Panc1 (cell line): ENCODE measurements at regions not wholly inside any gene's neighbourhood (a gene's known extent, or its start where the extent isn't known, plus 50 kb on each side); places are given as distances from the start of the nearest gene placed in this dataset.

Experiments used
- ATAC-seq: fragments of 200-7000 bp; cut with Tn5 transposase; 2 replicates; pipeline ENCODE4 v1.9.1; 2020; ENCODE audit warnings: mild to moderate bottlenecking, moderate library complexity
- BruUV-seq: library from RNA; stranded (reverse); fragments of 400-500 nt; replicated peaks from 2 replicates; lab custom pipeline; 2021; lab: Mats Ljungman, UMichigan
- CTCF ChIA-PET: fragments of 300-600 bp; sonication (Branson Sonifier 250); formaldehyde crosslinking; loops from one replicate; lab custom pipeline; 2022; ENCODE audit warnings: antibody characterized with exemption; lab: Charles Lee
- POLR2A ChIA-PET: fragments of 300-600 bp; sonication (Branson Sonifier 250); formaldehyde crosslinking; loops from one replicate; lab custom pipeline; 2022; ENCODE audit warnings: antibody characterized with exemption; lab: Charles Lee
- DNase-seq: peaks from one replicate; pipeline ENCODE4 v3.0.0-alpha.2; 2010; ENCODE audit warnings: low read depth, low spot score
- H3K27ac ChIP-seq: 2 replicates; pipeline ENCODE4 v1.5.1; 2011; ENCODE audit warnings: mild to moderate bottlenecking, low read length, inconsistent platforms
- H3K27me3 ChIP-seq: fragments of 200-500 bp; sonication (Bioruptor generic); 2 replicates; pipeline ENCODE4 v1.6.0; 2014; ENCODE audit warnings: low read length, inconsistent platforms; ENCODE audit not compliant: control insufficient read depth, insufficient read depth
- H3K36me3 ChIP-seq: fragments of 200-500 bp; sonication (Bioruptor generic); 2 replicates; pipeline ENCODE4 v1.5.1; 2014; ENCODE audit warnings: inconsistent platforms, mild to moderate bottlenecking, low read length, moderate library complexity; ENCODE audit not compliant: control insufficient read depth, insufficient read depth
- H3K4me1 ChIP-seq: 2 replicates; pipeline ENCODE4 v1.5.1; 2011; ENCODE audit warnings: inconsistent platforms, mild to moderate bottlenecking, low read length, moderate library complexity; ENCODE audit not compliant: control insufficient read depth, insufficient read depth
- H3K4me3 ChIP-seq, 2 experiments: 2 replicates each; pipeline ENCODE4 v1.5.1; 2011 to 2012; ENCODE audit warnings: low read depth in 2 of 2, low read length in 2 of 2, mild to moderate bottlenecking in 2 of 2, inconsistent platforms in 1 of 2, moderate library complexity in 1 of 2
- H3K9me3 ChIP-seq: fragments of 200-500 bp; sonication (Bioruptor generic); 2 replicates; pipeline ENCODE4 v1.5.1; 2014; ENCODE audit warnings: low read depth, mild to moderate bottlenecking, inconsistent platforms, low read length, moderate library complexity; ENCODE audit not compliant: control insufficient read depth, insufficient read depth
- CTCF ChIP-seq: fragments of 450-650 bp; IDR thresholded peaks from 2 replicates; pipeline ENCODE4 v1.5.1; 2017; ENCODE audit warnings: mild to moderate bottlenecking
- POLR2AphosphoS5 ChIP-seq: IDR thresholded peaks from 2 replicates; pipeline ENCODE4 v1.6.1; 2012; ENCODE audit warnings: mild to moderate bottlenecking, low read depth, low read length, moderate library complexity
- REST ChIP-seq, 2 experiments: IDR thresholded peaks; 2 replicates each; pipeline ENCODE4 v1.6.1; 2011 to 2012; ENCODE audit warnings: low read depth in 2 of 2, control low read depth in 1 of 2, low read length in 1 of 2, mild to moderate bottlenecking in 1 of 2, moderate library complexity in 1 of 2; ENCODE audit not compliant: insufficient read depth in 1 of 2
- SIN3A ChIP-seq: IDR thresholded peaks from 2 replicates; pipeline ENCODE4 v1.6.1; 2012; ENCODE audit warnings: low read depth, mild to moderate bottlenecking, low read length, moderate library complexity, borderline replicate concordance; ENCODE audit not compliant: insufficient read depth
- TCF7L2 ChIP-seq: IDR thresholded peaks from 2 replicates; pipeline ENCODE4 v1.6.1; 2011; ENCODE audit warnings: mild to moderate bottlenecking, low read depth, low read length, inconsistent platforms
- in situ Hi-C: cut with HindIII; loops from 2 replicates; pipeline ENCODE4 v1.10.0; 2016; ENCODE audit warnings: low sequenced_read_pairs, low pct_unique_long_range_greater_than_20kb
- intact Hi-C: fragments of 100-400 bp; cut with micrococcal nuclease; formaldehyde crosslinking; loops from one replicate; pipeline ENCODE4 v1.10.0; 2022; ENCODE audit not compliant: unreplicated experiment

GRCh38 chr1:58365328-58365727 is 181.2 kb downstream of the OMA1 start:
- TF ChIP-seq REST (IDR thresholded peaks at IDR 0.05; ENCODE audit: insufficient read depth in 1 of 2, low read depth in 2 of 2, low read length in 1 of 2) (no peak), POLR2AphosphoS5 (no peak), CTCF (no peak), SIN3A (no peak), TCF7L2 (no peak)
- ChIA-PET POLR2A (no interaction called here), CTCF (no interaction called here)
- ATAC-seq (no peak), DNase-seq (no peak)
- no peaks in the 10 kb centered on the region for H3K9me3 ChIP-seq
- intact Hi-C loops (no loop called here), in situ Hi-C loops (no loop called here)
- no TSS peak for BruUV-seq
- H3K36me3 ChIP-seq: no peaks in the 10 kb centered on the region
- H3K4me1 ChIP-seq: no peaks in the 10 kb centered on the region
- no peak overlapping the region for H3K4me3 ChIP-seq
- H3K27me3 ChIP-seq: no peaks in the 10 kb centered on the region
- H3K27ac ChIP-seq: no peak overlapping the region

GRCh38 chr1:58363585-58363984 is 182.9 kb downstream of the OMA1 start:
- no peaks in the 10 kb centered on the region for H3K9me3 ChIP-seq
- no peak overlapping the region for H3K4me3 ChIP-seq
- in situ Hi-C loops (no loop called here), intact Hi-C loops (no loop called here)
- POLR2A ChIA-PET: no interaction called here
- H3K27me3 ChIP-seq: peaks cover 6% of the 10 kb centered on the region; the same call in 1 of the 2 replicates
- TF ChIP-seq POLR2AphosphoS5: no peak
- TF ChIP-seq SIN3A: no peak
- TF ChIP-seq CTCF: no peak
- no peak for TF ChIP-seq TCF7L2
- no peak for TF ChIP-seq REST (IDR thresholded peaks at IDR 0.05; ENCODE audit: insufficient read depth in 1 of 2, low read depth in 2 of 2, low read length in 1 of 2)
- no TSS peak for BruUV-seq
- H3K27ac ChIP-seq: no peak overlapping the region
- no peak for ATAC-seq
- H3K36me3 ChIP-seq: no peaks in the 10 kb centered on the region
- no peak for DNase-seq
- H3K4me1 ChIP-seq: no peaks in the 10 kb centered on the region
- CTCF ChIA-PET: no interaction called here
